ENCODE measurements at regions not wholly inside any gene's neighbourhood (a gene's known extent, or its start where the extent isn't known, plus 50 kb on each side); places are given as distances from the start of the nearest gene placed in this dataset.

- CTCF ChIA-PET (ENCODE audit: unreplicated experiment), result no interaction called here
- POLR2A ChIA-PET, result interaction anchor here (0.7 kb wide), 1 partner anchor 1712 kb away, joined by 3 read pairs; no protein-coding TSS in a partner anchor
- H3K4me3 ChIP-seq (ENCODE audit: low read depth, low read length, poor library complexity, severe bottlenecking), result no peak overlapping the region
These were observed 401.8 kb upstream of the ADAMTS16 start for GRCh38 chr5:4738298-4738697.

GRCh38 chr5:4740156-4740555, 400.0 kb upstream of the ADAMTS16 start:
- no peaks in the 10 kb centered on the region for H3K36me3 ChIP-seq (ENCODE audit: insufficient read depth, low read length)
- H3K4me1 ChIP-seq (ENCODE audit: insufficient read depth, low read length, poor library complexity, severe bottlenecking), result no peaks in the 10 kb centered on the region
- H3K79me2 ChIP-seq (ENCODE audit: insufficient read depth, low read depth, low read length), result no peaks in the 10 kb centered on the region
- H4K20me1 ChIP-seq (ENCODE audit: insufficient read depth, low read length), result no peaks in the 10 kb centered on the region
- ChIA-PET POLR2A (no interaction called here), CTCF (ENCODE audit: unreplicated experiment) (no interaction called here)
- BruUV-seq (replicated peaks), result no TSS peak
- no peak for TF ChIP-seq EZH2phosphoT487 (IDR thresholded peaks at IDR 0.05; ENCODE audit: borderline replicate concordance, low read depth, low read length)
- no peak for TF ChIP-seq CTCF (conservative IDR thresholded peaks at IDR 0.05; ENCODE audit: low read length)
- no peak overlapping the region for H3K27ac ChIP-seq (ENCODE audit: low read depth, low read length, poor library complexity, severe bottlenecking)
- no peak overlapping the region for H2AFZ ChIP-seq (ENCODE audit: low read length)
- no peaks in the 10 kb centered on the region for H3K9me2 ChIP-seq (ENCODE audit: insufficient read depth, low read length)
- no peaks in the 10 kb centered on the region; the same call in 1 of the 2 replicates for H3K9me3 ChIP-seq (ENCODE audit: low read length)
- intact Hi-C loops (cut with micrococcal nuclease; ENCODE audit: unreplicated experiment), result no loop called here
- H3K4me2 ChIP-seq (ENCODE audit: low read length), result no peak overlapping the region
- no peak for DNase-seq (ENCODE audit: low spot score)
- H3K4me3 ChIP-seq (ENCODE audit: low read depth, low read length, poor library complexity, severe bottlenecking), result no peak overlapping the region

More at GRCh38 chr5:4738298-4738697, 401.8 kb upstream of the ADAMTS16 start:
- H3K4me1 ChIP-seq (ENCODE audit: insufficient read depth, low read length, poor library complexity, severe bottlenecking), result no peaks in the 10 kb centered on the region
- H4K20me1 ChIP-seq (ENCODE audit: insufficient read depth, low read length), result no peaks in the 10 kb centered on the region
- no peak overlapping the region for H3K27ac ChIP-seq (ENCODE audit: low read depth, low read length, poor library complexity, severe bottlenecking)
- intact Hi-C loops (cut with micrococcal nuclease; ENCODE audit: unreplicated experiment), result no loop called here
- H3K79me2 ChIP-seq (ENCODE audit: insufficient read depth, low read depth, low read length), result no peaks in the 10 kb centered on the region
- H2AFZ ChIP-seq (ENCODE audit: low read length), result no peak overlapping the region
- no peak for DNase-seq (ENCODE audit: low spot score)
- H3K9me2 ChIP-seq (ENCODE audit: insufficient read depth, low read length), result no peaks in the 10 kb centered on the region
- no peak overlapping the region for H3K4me2 ChIP-seq (ENCODE audit: low read length)
- no TSS peak for BruUV-seq (replicated peaks)
- H3K9me3 ChIP-seq (ENCODE audit: low read length), result no peaks in the 10 kb centered on the region
- H3K36me3 ChIP-seq (ENCODE audit: insufficient read depth, low read length), result no peaks in the 10 kb centered on the region
- no peak for TF ChIP-seq CTCF (conservative IDR thresholded peaks at IDR 0.05; ENCODE audit: low read length)
- TF ChIP-seq EZH2phosphoT487 (IDR thresholded peaks at IDR 0.05; ENCODE audit: borderline replicate concordance, low read depth, low read length), result no peak

- H3K9me3 ChIP-seq (ENCODE audit: low read length), result no peaks in the 10 kb centered on the region
- H2AFZ ChIP-seq (ENCODE audit: low read length), result no peak overlapping the region
- no peaks in the 10 kb centered on the region for H4K20me1 ChIP-seq (ENCODE audit: insufficient read depth, low read length)
- H3K4me1 ChIP-seq (ENCODE audit: insufficient read depth, low read length, poor library complexity, severe bottlenecking), result no peaks in the 10 kb centered on the region
- TF ChIP-seq EZH2phosphoT487 (IDR thresholded peaks at IDR 0.05; ENCODE audit: borderline replicate concordance, low read depth, low read length), result no peak
- no peak for TF ChIP-seq CTCF (conservative IDR thresholded peaks at IDR 0.05; ENCODE audit: low read length)
- H3K36me3 ChIP-seq (ENCODE audit: insufficient read depth, low read length), result no peaks in the 10 kb centered on the region
- DNase-seq (ENCODE audit: low spot score), result no peak
- no TSS peak for BruUV-seq (replicated peaks)
- ChIA-PET POLR2A (no interaction called here), CTCF (ENCODE audit: unreplicated experiment) (no interaction called here)
- H3K4me2 ChIP-seq (ENCODE audit: low read length), result no peak overlapping the region
- no peaks in the 10 kb centered on the region for H3K79me2 ChIP-seq (ENCODE audit: insufficient read depth, low read depth, low read length)
- no peaks in the 10 kb centered on the region for H3K9me2 ChIP-seq (ENCODE audit: insufficient read depth, low read length)
- no peak overlapping the region for H3K4me3 ChIP-seq (ENCODE audit: low read depth, low read length, poor library complexity, severe bottlenecking)
- H3K27ac ChIP-seq (ENCODE audit: low read depth, low read length, poor library complexity, severe bottlenecking), result no peak overlapping the region
- intact Hi-C loops (cut with micrococcal nuclease; ENCODE audit: unreplicated experiment), result no loop called here
These were observed 381.6 kb upstream of the ADAMTS16 start for GRCh38 chr5:4758550-4758949.

All from OCI-LY7 (cell line).